GM12892 (cell line): ENCODE measurements at regions not wholly inside any gene's neighbourhood (a gene's known extent, or its start where the extent isn't known, plus 50 kb on each side); places are given as distances from the start of the nearest gene placed in this dataset.

Experiments used
- POLR2A ChIP-seq: IDR thresholded peaks from 2 replicates; pipeline ENCODE4 v1.6.1; 2011; ENCODE audit warnings: low read depth, low read length, control low read depth
- TAF1 ChIP-seq: IDR thresholded peaks from 2 replicates; pipeline ENCODE4 v1.6.1; 2011; ENCODE audit warnings: low read depth, mild to moderate bottlenecking, control low read depth, low read length, borderline replicate concordance

DNA sequence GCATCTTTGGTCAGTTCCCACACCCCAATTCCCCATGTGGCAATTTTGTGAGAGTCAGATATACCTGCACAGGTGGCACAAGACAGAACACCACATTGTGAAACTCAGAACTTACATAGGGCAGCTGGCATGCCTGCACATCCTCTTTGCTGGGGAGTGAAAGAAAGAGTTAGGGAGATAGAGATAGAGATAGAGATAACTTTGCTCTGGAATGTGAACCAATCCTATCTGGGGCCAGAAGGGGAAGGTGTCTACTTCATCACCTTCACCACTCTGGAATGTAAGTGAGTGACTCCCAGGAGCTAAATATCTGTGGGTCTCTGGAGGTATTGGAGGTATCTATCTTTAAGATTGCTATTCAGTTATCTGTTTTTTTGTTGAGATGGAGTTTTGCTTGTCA, 289.2 kb downstream of the OGFRL1 start:
- TF ChIP-seq TAF1: no peak
- no peak for TF ChIP-seq POLR2A
